ENCODE measurements at regions not wholly inside any gene's neighbourhood (a gene's known extent, or its start where the extent isn't known, plus 50 kb on each side); places are given as distances from the start of the nearest gene placed in this dataset.

GRCh38 chr6:81832304-81832703 lies 79.8 kb upstream of the TENT5A start:
- no peak for TF ChIP-seq CTCF (IDR thresholded peaks at IDR 0.05; ENCODE audit: borderline replicate concordance, extremely low read depth, low read length, poor library complexity, severe bottlenecking)
- TF ChIP-seq EZH2 (IDR thresholded peaks at IDR 0.05; ENCODE audit: borderline replicate concordance, low read depth, low read length, severe bottlenecking): no peak

All from DND-41 (cell line).